ENCODE measurements at regions not wholly inside any gene's neighbourhood (a gene's known extent, or its start where the extent isn't known, plus 50 kb on each side); places are given as distances from the start of the nearest gene placed in this dataset.
"Not testable (repeated sequence)": the region's sequence is repeated elsewhere in the genome, so short reads cannot be mapped to it uniquely, and the experiment has no call there.

DNA sequence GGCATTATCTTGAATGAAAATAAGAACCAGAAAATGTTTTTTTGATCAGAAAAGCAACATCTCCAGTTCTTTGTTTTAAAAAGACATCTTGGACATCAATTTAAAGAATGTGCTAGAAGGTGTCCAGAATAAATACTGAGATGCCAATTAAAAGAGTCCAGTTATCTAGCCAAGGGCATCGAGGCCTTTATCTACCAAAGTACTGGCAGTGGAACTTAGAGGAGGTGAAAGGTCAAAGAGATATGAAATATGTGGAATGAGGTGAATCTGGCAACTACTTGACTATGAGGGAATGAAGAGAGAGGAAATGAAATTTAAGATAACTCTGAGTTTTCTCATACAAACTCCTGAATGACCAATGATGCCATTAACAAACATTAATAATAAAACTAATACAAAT, 154.3 kb upstream of the GNAI1 start:
- intact Hi-C loops (cut with DNase I): no loop called here
- Histone ChIP-seq H3K36me3 (replicated peaks in 1 of 2; ENCODE audit: insufficient read depth in 1 of 2, low read depth in 2 of 2) (no peaks in the 10 kb centered on the region), H3K4me3 (no peak overlapping the region), H3K27me3 (no peaks in the 10 kb centered on the region), H3K9me3 (no peaks in the 10 kb centered on the region), H3K4me1 (no peaks in the 10 kb centered on the region), H3K27ac (no peak overlapping the region)
- no peak for DNase-seq
- 10 to 21% methylated on average over 1 of the region's 1 CpG for WGBS, 2 donors
- no peak for ATAC-seq
- TF ChIP-seq, protein P1, sequence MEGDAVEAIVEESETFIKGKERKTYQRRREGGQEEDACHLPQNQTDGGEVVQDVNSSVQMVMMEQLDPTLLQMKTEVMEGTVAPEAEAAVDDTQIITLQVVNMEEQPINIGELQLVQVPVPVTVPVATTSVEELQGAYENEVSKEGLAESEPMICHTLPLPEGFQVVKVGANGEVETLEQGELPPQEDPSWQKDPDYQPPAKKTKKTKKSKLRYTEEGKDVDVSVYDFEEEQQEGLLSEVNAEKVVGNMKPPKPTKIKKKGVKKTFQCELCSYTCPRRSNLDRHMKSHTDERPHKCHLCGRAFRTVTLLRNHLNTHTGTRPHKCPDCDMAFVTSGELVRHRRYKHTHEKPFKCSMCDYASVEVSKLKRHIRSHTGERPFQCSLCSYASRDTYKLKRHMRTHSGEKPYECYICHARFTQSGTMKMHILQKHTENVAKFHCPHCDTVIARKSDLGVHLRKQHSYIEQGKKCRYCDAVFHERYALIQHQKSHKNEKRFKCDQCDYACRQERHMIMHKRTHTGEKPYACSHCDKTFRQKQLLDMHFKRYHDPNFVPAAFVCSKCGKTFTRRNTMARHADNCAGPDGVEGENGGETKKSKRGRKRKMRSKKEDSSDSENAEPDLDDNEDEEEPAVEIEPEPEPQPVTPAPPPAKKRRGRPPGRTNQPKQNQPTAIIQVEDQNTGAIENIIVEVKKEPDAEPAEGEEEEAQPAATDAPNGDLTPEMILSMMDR (IDR thresholded peaks at IDR 0.05): no peak
- TF ChIP-seq POLR2A (IDR thresholded peaks at IDR 0.05): no peak

DNA sequence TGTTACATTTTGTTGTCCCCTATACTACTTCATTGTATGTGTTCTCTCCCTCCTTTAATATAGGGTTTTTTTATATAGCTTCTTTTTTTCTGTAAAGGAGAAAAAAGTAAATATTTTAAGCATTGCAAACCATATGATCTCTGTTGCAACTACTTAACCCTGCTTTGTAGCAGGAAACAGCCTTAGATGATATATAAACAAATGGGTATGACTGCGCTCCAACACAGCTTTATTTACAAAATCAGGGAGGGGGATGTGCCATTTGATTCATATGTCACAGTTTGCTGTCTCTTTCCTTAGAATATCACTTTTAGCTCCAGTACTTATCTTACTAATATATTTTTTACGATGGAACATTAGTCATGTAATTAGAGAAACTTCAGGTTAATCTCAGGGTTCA, 155.2 kb upstream of the GNAI1 start:
- no peak overlapping the region for H3K27ac ChIP-seq
- DNase-seq (no peak), ATAC-seq (no peak)
- H3K36me3 ChIP-seq (replicated peaks in 1 of 2; ENCODE audit: insufficient read depth in 1 of 2, low read depth in 2 of 2): no peaks in the 10 kb centered on the region
- TF ChIP-seq, protein P1 (IDR thresholded peaks at IDR 0.05): no peak
- no peak for TF ChIP-seq POLR2A (IDR thresholded peaks at IDR 0.05)
- 66 to 80% methylated on average over 2 of the region's 2 CpGs for WGBS, 2 donors
- intact Hi-C loops (cut with DNase I): no loop called here
- no peaks in the 10 kb centered on the region for H3K27me3 ChIP-seq
- H3K4me1 ChIP-seq: no peaks in the 10 kb centered on the region
- no peak overlapping the region for H3K4me3 ChIP-seq
- no peaks in the 10 kb centered on the region for H3K9me3 ChIP-seq

DNA sequence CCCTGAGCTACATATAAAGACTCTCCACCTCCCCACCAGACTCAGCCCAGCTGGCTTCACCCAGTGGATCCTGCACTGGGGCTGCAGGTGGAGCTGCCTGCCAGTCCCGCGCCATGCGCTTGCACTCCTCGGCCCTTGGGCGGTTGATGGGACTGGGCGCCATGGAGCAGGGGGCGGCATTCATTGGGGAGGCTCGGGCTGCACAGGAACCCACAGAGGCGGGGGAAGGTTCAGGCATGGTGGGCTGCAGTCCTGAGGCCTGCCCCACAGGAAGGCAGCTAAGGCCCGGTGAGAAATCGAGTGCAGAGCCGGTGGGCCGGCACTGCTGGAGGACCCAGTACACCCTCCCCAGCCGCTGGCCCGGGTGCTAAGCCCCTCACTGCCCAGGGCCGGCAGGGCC, 157.2 kb upstream of the GNAI1 start:
- Histone ChIP-seq H3K4me1 (no peaks in the 10 kb centered on the region), H3K36me3 (replicated peaks in 1 of 2; ENCODE audit: insufficient read depth in 1 of 2, low read depth in 2 of 2) (no peaks in the 10 kb centered on the region), H3K27me3 (no peaks in the 10 kb centered on the region), H3K4me3 (no peak overlapping the region), H3K27ac (no peak overlapping the region), H3K9me3 (no peaks in the 10 kb centered on the region)
- TF ChIP-seq POLR2A (IDR thresholded peaks at IDR 0.05): no peak
- TF ChIP-seq, protein P1 (IDR thresholded peaks at IDR 0.05): no peak
- ATAC-seq (no peak), DNase-seq (no peak)
- 89 to 96% methylated on average over 5 to 16 of the region's 16 CpGs for WGBS, 2 donors
- intact Hi-C loops (cut with DNase I): no loop called here

DNA sequence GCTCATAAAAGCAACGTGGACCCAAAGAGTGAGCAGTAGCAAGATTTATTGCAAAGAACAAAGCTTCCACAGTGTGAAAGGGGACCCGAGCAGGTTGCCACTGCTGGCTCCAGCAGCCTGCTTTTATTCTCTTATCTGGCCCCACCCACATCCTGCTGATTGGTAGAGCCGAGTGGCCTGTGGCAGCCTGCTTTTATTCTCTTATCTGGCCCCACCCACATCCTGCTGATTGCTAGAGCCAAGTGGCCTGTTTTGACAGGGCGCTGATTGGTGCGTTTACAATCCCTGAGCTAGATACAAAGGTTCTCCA, 158.0 kb upstream of the GNAI1 start:
- H3K27ac ChIP-seq; H3K36me3 ChIP-seq (replicated peaks in 1 of 2; ENCODE audit: insufficient read depth in 1 of 2, low read depth in 2 of 2); DNase-seq; intact Hi-C loops (cut with DNase I); H3K9me3 ChIP-seq; ATAC-seq; H3K4me1 ChIP-seq; H3K27me3 ChIP-seq; H3K4me3 ChIP-seq: not testable (repeated sequence)
- WGBS, 2 donors: 42 to 67% methylated on average over 5 of the region's 5 CpGs

DNA sequence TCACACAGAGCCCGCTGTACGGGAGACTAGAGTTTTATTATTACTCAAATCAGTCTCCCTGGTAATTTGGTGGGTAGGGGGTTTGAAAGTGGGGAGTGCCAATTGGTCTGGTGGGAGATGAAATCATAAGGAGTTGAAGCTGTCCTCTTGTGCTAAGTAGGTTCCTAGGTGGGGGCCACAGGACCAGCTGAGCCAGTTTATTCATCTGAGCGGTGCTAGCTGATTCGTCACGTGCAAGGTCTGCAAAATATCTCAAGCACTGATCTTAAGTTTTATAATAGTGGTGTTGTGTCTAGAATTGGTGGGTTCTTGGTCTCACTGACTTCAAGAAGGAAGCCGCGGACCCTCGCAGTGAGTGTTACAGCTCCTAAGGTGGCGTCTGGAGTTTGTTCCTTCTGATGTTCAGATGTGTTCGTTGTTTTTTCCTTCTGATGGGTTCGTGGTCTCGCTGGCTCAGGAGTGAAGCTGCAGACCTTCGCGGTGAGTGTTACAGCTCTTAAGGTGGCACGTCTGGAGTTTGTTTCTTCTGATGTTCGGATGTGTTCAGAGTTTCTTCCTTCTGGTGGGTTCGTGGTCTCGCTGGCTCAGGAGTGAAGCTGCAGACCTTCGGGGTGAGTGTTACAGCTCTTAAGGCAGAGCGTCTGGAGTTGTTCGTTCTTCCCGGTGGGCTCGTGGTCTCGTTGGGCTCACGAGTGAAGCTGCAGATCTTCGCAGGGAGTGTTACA, 158.5 kb upstream of the GNAI1 start:
- H3K4me1 ChIP-seq; ATAC-seq; H3K27me3 ChIP-seq; H3K36me3 ChIP-seq (replicated peaks in 1 of 2; ENCODE audit: insufficient read depth in 1 of 2, low read depth in 2 of 2); DNase-seq; intact Hi-C loops (cut with DNase I); H3K27ac ChIP-seq; H3K9me3 ChIP-seq; H3K4me3 ChIP-seq: not testable (repeated sequence)
- WGBS, 2 donors: 74 to 77% methylated on average over 26 of the region's 26 CpGs

DNA sequence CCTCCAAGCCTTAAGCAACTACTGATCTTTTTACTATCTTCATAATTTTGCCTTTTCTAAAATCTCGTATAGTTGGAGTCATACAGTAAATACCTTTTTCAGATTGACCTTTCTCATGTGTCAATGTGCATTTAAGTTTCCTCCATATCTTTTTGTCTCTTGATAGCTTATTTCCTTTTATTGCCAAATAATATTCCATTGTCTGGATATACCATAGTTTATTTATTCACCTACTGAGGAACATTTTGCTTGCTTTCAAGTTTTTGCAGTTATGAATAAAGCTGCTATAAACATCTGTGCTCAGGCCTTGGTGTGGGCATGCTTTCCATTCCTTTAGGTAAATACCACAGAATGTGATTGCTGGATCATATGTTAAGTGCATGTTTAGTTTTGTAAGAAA, 161.2 kb upstream of the GNAI1 start:
- DNase-seq (no peak), ATAC-seq (no peak)
- H3K4me1 ChIP-seq: no peaks in the 10 kb centered on the region
- H3K9me3 ChIP-seq: no peaks in the 10 kb centered on the region
- intact Hi-C loops (cut with DNase I): no loop called here
- no peaks in the 10 kb centered on the region for H3K27me3 ChIP-seq
- no peaks in the 10 kb centered on the region for H3K36me3 ChIP-seq (replicated peaks in 1 of 2; ENCODE audit: insufficient read depth in 1 of 2, low read depth in 2 of 2)
- H3K4me3 ChIP-seq: no peak overlapping the region
- WGBS, 2 donors: 42 to 54% methylated on average over 1 of the region's 1 CpG
- TF ChIP-seq POLR2A (IDR thresholded peaks at IDR 0.05): no peak
- TF ChIP-seq, protein P1 (IDR thresholded peaks at IDR 0.05): no peak
- no peak overlapping the region for H3K27ac ChIP-seq
